IgD-negative memory B cell (primary cell): ENCODE measurements at regions not wholly inside any gene's neighbourhood (a gene's known extent, or its start where the extent isn't known, plus 50 kb on each side); places are given as distances from the start of the nearest gene placed in this dataset.

Source experiments
- H3K27ac Mint-ChIP-seq, 3 donors: one replicate each; pipeline ENCODE4 v1.8.0; 2020 to 2022; ENCODE audit warnings: mild to moderate bottlenecking in 3 of 3, mixed read lengths in 3 of 3, moderate library complexity in 1 of 3
- H3K27me3 Mint-ChIP-seq: one replicate; pipeline ENCODE4 v1.8.0; 2021; ENCODE audit warnings: mixed read lengths
- H3K36me3 Mint-ChIP-seq: one replicate; pipeline ENCODE4 v1.8.0; 2020; ENCODE audit warnings: mild to moderate bottlenecking, mixed read lengths
- H3K4me1 Mint-ChIP-seq, 3 donors: one replicate each; pipeline ENCODE4 v1.8.0; 2020 to 2022; ENCODE audit warnings: mixed read lengths in 3 of 3, mild to moderate bottlenecking in 1 of 3
- H3K4me3 Mint-ChIP-seq, 4 donors: one replicate each; pipeline ENCODE4 v1.8.0; 2020 to 2022; ENCODE audit warnings: mild to moderate bottlenecking in 4 of 4, mixed read lengths in 4 of 4, moderate library complexity in 3 of 4
- H3K9me3 Mint-ChIP-seq, 3 donors: one replicate each; pipeline ENCODE4 v1.8.0; 2020 to 2021; ENCODE audit warnings: mixed read lengths in 3 of 3, mild to moderate bottlenecking in 1 of 3

GRCh38 chr20:21971436-21971835 lies 266.0 kb downstream of the PAX1 start:
- Mint-ChIP-seq H3K27me3 (no peaks in the 10 kb centered on the region), H3K9me3 (peaks cover 7 to 12% (median 8%) of the 10 kb centered on the region in 3 donors), H3K4me3 (no peak overlapping the region), H3K36me3 (peaks cover 2% of the 10 kb centered on the region), H3K4me1 (no peaks in the 10 kb centered on the region), H3K27ac (no peak overlapping the region)

- Mint-ChIP-seq H3K4me1 (no peaks in the 10 kb centered on the region), H3K27ac (no peak overlapping the region), H3K36me3 (no peaks in the 10 kb centered on the region), H3K9me3 (peaks cover 0 to 6% (median 0%) of the 10 kb centered on the region in 3 donors), H3K27me3 (no peaks in the 10 kb centered on the region), H3K4me3 (no peak overlapping the region)
These were observed 263.0 kb downstream of the PAX1 start for GRCh38 chr20:21968486-21968885.

GRCh38 chr20:21967481-21967880 lies 262.0 kb downstream of the PAX1 start:
- no peaks in the 10 kb centered on the region for H3K9me3 Mint-ChIP-seq
- no peaks in the 10 kb centered on the region for H3K27me3 Mint-ChIP-seq
- no peaks in the 10 kb centered on the region for H3K4me1 Mint-ChIP-seq
- no peak overlapping the region for H3K4me3 Mint-ChIP-seq
- H3K27ac Mint-ChIP-seq, result no peak overlapping the region
- no peaks in the 10 kb centered on the region for H3K36me3 Mint-ChIP-seq

DNA sequence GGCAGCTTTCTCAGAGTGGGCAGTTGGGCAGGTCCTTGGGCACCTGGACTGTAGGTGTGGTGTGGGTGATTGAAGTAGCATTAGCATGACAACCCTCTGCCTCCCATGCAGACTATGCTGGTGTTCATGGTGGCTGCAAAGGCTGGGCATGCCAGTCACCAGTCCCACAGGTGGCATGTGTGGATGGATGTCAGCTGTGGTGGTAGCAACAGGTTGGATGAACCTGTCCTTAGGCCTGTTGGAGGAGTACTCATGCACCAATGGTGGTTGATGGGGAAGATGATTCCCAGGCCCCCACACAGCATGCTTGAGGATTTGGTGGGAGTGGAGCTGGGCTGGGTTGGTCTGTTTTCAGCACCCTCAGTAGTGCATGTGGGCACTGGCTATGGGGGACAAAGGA lies 251.1 kb downstream of the PAX1 start:
- Mint-ChIP-seq H3K9me3 (peaks cover 7 to 25% (median 7%) of the 10 kb centered on the region in 3 donors), H3K4me1 (no peaks in the 10 kb centered on the region), H3K27me3 (no peaks in the 10 kb centered on the region), H3K36me3 (no peaks in the 10 kb centered on the region), H3K27ac (no peak overlapping the region), H3K4me3 (no peak overlapping the region)

GRCh38 chr20:21947406-21947805 lies 241.9 kb downstream of the PAX1 start:
- Mint-ChIP-seq H3K36me3 (no peaks in the 10 kb centered on the region), H3K9me3 (peaks cover 3 to 15% (median 7%) of the 10 kb centered on the region in 3 donors), H3K27ac (no peak overlapping the region), H3K27me3 (no peaks in the 10 kb centered on the region), H3K4me3 (no peak overlapping the region), H3K4me1 (no peaks in the 10 kb centered on the region)

DNA sequence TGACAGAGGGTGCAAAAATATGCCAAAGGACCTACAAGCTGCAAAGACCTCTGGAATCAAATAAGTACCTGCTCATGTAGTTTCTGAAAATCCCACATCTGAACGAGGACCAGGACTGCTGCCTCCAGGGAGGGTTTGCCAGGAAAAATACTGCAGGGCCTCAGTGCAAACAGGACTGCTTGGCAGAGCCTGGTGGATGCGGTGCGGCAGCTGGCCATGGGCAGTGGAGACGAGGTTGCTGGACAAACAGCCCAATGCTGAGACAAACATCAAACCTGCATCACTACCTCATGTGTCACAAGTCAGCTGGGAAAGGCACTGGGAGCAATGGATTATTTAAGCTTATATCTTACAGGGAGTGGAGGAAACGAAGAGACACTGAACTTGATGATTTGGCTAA lies 238.8 kb downstream of the PAX1 start:
- Mint-ChIP-seq H3K4me3 (no peak overlapping the region), H3K9me3 (peaks cover 3 to 12% (median 3%) of the 10 kb centered on the region in 3 donors), H3K27ac (no peak overlapping the region), H3K4me1 (no peaks in the 10 kb centered on the region), H3K27me3 (no peaks in the 10 kb centered on the region), H3K36me3 (no peaks in the 10 kb centered on the region)

DNA sequence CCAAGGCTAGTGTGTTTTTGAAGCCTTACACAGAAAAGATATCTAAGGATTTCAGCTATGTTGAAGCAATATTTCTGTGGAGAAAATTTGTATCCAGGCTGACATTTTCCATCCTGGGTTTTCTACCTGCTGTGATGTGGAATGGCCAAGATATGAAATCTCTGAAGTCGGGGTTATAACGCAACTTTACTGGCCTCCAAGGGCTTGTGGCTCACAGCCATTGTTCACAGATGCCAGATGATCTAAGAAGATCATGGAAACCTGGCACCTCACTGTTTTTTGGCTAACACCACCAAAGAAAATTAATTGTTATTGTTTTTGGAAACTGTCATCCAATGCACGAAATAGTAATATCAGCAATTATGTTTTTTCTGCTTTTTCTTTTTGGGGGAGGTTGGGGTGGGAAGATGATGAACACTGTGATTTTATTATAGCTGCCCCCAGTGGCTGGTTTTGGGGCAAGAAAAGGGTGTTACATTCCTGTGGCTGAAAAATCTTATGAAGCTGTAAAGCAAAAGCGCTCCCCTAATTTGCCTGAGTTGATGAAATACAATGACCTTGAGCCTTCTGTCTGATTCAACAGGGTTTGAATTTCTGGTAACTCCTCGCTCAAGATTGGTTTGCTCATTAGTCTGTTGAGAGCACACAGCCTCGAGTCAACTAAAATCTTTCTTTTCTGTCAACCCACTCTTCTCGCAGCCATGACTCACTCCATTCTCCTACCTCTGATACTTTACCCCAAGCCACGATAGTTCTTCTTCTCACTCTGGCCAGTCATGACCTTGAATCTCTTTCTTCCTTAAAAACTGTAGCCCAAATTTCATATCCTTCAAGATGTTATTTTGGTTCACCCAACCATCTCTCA lies 236.7 kb downstream of the PAX1 start:
- H3K36me3 Mint-ChIP-seq, result no peaks in the 10 kb centered on the region
- H3K9me3 Mint-ChIP-seq, result peaks cover 3 to 12% (median 4%) of the 10 kb centered on the region in 3 donors
- H3K27ac Mint-ChIP-seq, result no peak overlapping the region
- H3K27me3 Mint-ChIP-seq, result no peaks in the 10 kb centered on the region
- peak overlapping the region in 1 of 4 donors; percentile 33 for H3K4me3 Mint-ChIP-seq
- H3K4me1 Mint-ChIP-seq, result no peaks in the 10 kb centered on the region

GRCh38 chr20:21936720-21937380 lies 231.4 kb downstream of the PAX1 start:
- Mint-ChIP-seq H3K4me3 (no peak overlapping the region), H3K27me3 (no peaks in the 10 kb centered on the region), H3K36me3 (no peaks in the 10 kb centered on the region), H3K4me1 (no peaks in the 10 kb centered on the region), H3K27ac (no peak overlapping the region), H3K9me3 (peaks cover 0 to 9% (median 3%) of the 10 kb centered on the region in 3 donors)

- no peaks in the 10 kb centered on the region for H3K36me3 Mint-ChIP-seq
- H3K9me3 Mint-ChIP-seq, result peaks cover 0 to 6% (median 3%) of the 10 kb centered on the region in 3 donors
- no peaks in the 10 kb centered on the region for H3K4me1 Mint-ChIP-seq
- H3K27me3 Mint-ChIP-seq, result no peaks in the 10 kb centered on the region
- H3K27ac Mint-ChIP-seq, result no peak overlapping the region
- H3K4me3 Mint-ChIP-seq, result peak overlapping the region in 1 of 4 donors; percentile 70
These were observed 230.8 kb downstream of the PAX1 start for GRCh38 chr20:21936261-21936660.

GRCh38 chr20:21933526-21933925 lies 228.1 kb downstream of the PAX1 start:
- Mint-ChIP-seq H3K27me3 (no peaks in the 10 kb centered on the region), H3K4me1 (no peaks in the 10 kb centered on the region), H3K36me3 (no peaks in the 10 kb centered on the region), H3K27ac (no peak overlapping the region), H3K9me3 (peaks cover 0 to 1% (median under 1%) of the 10 kb centered on the region in 3 donors), H3K4me3 (no peak overlapping the region)

DNA sequence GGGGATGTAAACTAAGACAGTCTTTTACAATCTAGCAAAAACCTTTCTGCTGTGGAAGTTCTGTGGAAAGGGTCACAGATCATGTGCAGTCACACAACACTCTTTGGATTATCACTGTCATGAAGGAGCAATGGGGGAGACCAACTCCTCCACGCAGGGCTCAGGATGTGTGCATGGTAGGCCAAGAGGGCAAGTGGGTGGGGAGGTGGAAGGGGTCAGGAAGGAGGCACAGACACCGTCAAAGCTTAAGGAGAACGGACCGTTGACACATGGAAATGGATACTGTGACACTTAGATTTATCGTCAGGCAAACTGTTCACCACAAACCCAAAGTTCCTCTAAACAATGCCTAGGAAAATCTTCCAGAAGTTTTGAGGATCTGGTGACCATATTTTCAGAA lies 215.8 kb downstream of the PAX1 start:
- Mint-ChIP-seq H3K9me3 (peaks cover 6 to 14% (median 11%) of the 10 kb centered on the region in 3 donors), H3K27ac (no peak overlapping the region), H3K4me3 (no peak overlapping the region), H3K27me3 (no peaks in the 10 kb centered on the region), H3K4me1 (no peaks in the 10 kb centered on the region), H3K36me3 (no peaks in the 10 kb centered on the region)

DNA sequence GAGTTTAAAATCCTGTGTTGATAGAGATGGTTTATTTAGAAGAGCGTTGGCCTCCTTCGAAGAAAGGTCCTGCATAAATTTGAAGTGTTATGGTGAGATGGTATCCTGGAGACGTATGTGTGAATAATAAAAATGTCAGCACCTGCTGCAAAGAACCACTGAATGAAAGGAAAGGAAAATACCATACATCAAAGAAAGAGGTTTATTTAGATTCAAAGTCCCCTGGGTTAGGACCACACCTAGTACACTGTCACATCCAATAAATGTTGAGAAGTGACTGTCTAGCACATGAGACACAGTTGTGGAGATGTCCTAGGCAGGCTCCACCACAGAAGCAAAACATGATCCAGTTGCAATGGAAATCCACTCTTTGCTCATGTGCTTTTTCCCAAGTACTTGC lies 214.7 kb downstream of the PAX1 start:
- Mint-ChIP-seq H3K9me3 (peaks cover 8 to 16% (median 11%) of the 10 kb centered on the region in 3 donors), H3K36me3 (no peaks in the 10 kb centered on the region), H3K4me1 (no peaks in the 10 kb centered on the region), H3K27me3 (no peaks in the 10 kb centered on the region), H3K4me3 (no peak overlapping the region), H3K27ac (no peak overlapping the region)

- Mint-ChIP-seq H3K36me3 (no peaks in the 10 kb centered on the region), H3K4me3 (no peak overlapping the region), H3K4me1 (no peaks in the 10 kb centered on the region), H3K27ac (peak overlapping the region in 1 of 3 donors; percentile 23), H3K9me3 (peaks cover 0 to 16% (median 8%) of the 10 kb centered on the region in 3 donors), H3K27me3 (no peaks in the 10 kb centered on the region)
These were observed 212.9 kb downstream of the PAX1 start for GRCh38 chr20:21918398-21918797.

DNA sequence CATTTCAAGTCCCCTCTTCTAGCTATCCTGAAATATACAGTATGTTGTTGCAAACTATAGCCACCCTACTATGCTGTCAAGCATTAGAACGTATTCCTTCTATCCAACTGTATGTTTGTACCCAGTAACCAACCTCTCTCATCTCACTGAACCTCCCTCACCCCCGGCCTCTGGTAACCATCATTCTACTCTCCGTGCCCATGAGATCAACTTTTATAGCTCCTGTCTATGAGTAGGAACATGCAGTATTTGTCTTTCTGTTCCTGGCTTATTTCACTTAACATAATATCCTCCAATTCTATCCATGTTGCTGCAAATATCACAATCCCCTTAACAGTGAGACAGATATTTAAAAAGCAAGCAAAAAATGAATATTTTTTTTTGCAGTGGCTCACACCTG lies 196.9 kb downstream of the PAX1 start:
- peaks cover 10 to 23% (median 11%) of the 10 kb centered on the region in 3 donors for H3K9me3 Mint-ChIP-seq
- H3K4me3 Mint-ChIP-seq, result no peak overlapping the region
- no peaks in the 10 kb centered on the region for H3K36me3 Mint-ChIP-seq
- H3K27me3 Mint-ChIP-seq, result no peaks in the 10 kb centered on the region
- no peaks in the 10 kb centered on the region for H3K4me1 Mint-ChIP-seq
- H3K27ac Mint-ChIP-seq, result no peak overlapping the region

GRCh38 chr20:21901470-21902275 lies 196.2 kb downstream of the PAX1 start:
- H3K27ac Mint-ChIP-seq, result no peak overlapping the region
- no peaks in the 10 kb centered on the region for H3K36me3 Mint-ChIP-seq
- no peak overlapping the region for H3K4me3 Mint-ChIP-seq
- no peaks in the 10 kb centered on the region for H3K27me3 Mint-ChIP-seq
- H3K9me3 Mint-ChIP-seq, result peaks cover 8 to 22% (median 11%) of the 10 kb centered on the region in 3 donors
- H3K4me1 Mint-ChIP-seq, result no peaks in the 10 kb centered on the region
